Fibroblast of peridontal ligament (primary cell): ENCODE measurements at regions not wholly inside any gene's neighbourhood (a gene's known extent, or its start where the extent isn't known, plus 50 kb on each side); places are given as distances from the start of the nearest gene placed in this dataset.

Experiments
- DNase-seq: peaks from one replicate; pipeline ENCODE4 v3.0.0-alpha.2; 2010; ENCODE audit errors: extremely low read depth

DNA sequence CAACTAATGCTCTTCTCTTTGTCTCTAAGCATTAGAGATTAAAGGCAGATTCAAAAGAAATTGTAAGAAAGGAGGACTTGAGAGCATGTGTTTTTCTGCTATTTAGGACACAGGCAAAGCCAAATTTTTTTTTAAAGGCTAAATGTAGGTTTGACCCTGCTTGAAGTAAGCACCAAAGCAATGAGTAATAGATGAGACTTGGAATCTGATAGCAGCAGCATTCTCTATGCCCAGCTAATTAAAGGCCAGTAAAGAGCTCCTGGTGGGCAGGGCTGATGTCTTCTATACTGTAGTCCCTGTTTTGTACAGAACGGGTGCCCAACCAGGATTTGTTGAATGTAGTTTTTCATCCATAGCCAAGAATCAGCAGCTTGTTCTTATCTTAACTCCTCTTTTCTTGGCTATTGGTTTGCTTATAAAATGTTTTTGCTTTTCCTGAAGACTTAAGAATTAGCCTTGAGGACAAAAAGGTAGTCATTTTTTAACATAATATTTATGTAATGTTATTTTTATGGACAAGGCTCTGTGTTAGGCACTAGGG, 179.6 kb downstream of the LMO4 start:
- peak; percentile 26 for DNase-seq

DNA sequence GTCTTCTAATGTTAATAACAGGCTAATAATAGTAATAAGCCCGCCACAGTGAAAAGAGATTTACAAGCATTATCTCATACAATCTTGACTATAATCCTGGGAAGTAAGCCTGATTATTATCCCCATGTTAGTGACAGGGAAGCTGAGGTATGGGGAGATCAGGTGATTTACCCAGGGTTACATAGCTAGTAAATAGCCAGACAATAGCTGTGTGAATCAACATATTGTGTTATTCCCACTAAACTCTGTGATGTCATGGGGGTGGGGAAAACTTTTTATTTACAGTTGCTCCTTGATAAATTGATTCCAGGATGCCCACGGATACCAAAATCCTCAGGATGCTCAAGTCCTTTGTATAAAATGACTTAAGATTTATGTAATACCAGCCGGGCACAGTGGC, 181.9 kb downstream of the LMO4 start:
- DNase-seq: no peak

DNA sequence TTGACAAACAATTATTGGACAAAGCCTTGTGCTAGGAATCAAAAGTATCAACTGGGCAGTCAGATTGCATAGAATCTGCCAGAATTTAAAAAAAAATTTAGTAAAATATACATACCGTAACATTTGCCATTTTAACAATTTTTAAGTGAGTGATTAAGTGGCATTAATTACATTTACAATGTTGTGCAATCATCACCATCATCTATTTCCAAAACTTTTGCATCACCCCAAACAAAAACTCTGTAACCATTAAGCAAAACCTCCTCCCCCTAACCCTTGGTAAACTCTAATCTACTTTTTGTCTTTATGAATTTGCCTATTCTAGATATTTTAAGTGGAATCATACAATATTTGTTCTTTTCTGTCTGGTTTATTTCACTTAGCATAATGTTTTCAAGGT, 182.8 kb downstream of the LMO4 start:
- DNase-seq: no peak

DNA sequence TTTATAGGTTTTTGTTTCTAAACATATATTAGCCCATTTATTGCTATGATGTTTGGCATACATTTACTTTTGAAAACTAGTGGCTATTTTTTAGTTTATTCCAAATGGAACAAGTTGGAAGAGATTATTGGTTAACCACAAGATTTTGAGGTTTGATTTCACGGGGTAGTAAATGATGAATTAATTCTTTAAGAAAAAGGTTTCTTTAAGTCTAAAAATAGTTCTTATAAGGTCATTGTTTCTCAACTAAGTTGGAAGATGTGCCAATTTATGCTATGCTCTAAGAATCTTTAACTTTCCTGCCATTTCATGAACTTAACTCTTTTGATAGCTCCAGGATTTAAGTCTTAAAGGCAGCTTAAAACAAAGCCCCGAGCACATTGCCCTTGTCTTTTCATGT, 183.8 kb downstream of the LMO4 start:
- DNase-seq: peak; percentile 13

DNA sequence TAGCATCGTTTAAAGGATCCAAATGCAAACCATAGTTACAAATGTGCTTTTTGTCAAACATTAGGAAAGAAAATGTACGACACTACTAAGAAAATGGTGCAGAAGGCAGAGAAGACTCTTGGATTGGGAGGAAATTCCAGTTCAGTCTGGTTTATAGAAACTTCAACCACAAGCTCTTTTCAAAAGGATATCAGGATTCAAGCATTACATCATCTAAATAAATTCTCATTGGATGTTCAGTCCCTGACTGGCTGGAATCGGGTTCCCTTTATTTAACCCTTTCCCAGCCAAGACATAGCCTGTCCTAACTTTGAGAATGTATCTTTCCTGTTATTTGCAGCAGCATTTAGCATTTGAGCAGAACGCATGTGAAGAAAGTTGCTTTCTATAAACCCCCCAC, 184.6 kb downstream of the LMO4 start:
- DNase-seq: peak; percentile 37

DNA sequence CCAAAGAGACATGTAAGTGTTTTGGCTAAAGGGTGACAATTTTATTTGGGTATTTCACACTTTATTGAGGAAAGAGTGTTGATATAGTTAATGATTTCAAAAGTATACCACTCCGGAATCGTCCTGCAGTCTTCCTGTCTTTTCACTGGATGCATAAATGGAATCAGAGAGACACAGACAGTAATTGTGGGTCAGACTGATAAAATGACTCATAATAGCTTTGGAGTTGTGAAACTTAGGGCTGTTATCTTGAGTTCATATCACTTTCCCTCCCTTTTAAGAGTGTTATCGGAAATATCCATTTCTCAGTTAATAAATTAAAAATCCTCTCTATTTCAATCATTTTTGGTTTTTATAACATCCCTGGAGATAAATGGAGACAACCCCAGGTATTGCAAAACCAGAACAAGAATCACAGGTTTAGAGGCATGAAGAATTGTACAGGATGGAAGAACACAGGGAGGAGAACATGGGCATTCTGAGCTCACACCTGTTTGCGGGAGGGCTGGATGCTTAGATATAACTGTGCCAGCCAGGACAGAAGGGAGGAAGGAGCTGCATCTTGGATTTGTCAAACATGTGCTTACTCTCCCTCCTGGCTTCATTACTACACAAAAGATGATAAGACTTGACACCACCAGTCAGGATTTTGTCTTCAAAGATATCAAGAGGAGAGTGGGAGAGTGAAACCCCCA, 185.4 kb downstream of the LMO4 start:
- DNase-seq: no peak

DNA sequence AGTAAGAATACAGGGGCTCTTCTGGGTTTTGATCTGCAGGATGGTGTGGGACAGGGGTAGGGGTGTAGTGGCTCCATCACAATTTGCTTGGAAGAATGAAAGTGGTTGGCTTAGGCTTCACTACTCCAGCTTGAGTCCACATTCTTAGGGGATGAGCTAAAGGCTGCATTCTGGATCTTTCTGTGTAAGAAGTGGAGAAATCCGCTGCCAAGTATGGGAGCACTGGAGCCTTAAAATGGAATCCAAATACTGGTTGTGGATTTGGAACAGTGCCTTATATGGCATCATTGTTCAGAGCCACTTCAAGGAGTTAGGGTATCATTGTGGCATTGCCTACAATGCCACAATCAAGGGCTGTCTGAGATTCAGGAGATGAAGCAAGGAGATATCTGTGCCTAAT, 187.1 kb downstream of the LMO4 start:
- peak; percentile 51 for DNase-seq

DNA sequence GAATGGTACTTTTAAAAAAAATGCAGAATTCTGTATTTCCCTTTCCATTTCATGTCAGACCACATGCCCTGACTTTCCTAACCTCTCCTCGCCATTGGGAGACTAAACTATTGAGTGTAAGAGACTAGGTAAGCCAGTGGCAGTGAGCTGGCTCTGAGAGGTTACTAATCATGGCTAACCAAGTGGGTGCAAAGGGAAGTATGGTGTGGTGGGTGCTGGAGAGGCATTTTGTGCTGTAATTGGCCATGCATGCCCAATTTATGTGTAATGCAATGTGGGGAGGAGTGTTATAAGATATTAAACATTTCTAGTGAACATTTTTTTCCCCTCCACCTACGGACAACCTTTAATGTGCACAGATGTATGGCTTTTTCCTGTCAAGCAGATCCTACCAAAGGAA, 190.1 kb downstream of the LMO4 start:
- DNase-seq: no peak

DNA sequence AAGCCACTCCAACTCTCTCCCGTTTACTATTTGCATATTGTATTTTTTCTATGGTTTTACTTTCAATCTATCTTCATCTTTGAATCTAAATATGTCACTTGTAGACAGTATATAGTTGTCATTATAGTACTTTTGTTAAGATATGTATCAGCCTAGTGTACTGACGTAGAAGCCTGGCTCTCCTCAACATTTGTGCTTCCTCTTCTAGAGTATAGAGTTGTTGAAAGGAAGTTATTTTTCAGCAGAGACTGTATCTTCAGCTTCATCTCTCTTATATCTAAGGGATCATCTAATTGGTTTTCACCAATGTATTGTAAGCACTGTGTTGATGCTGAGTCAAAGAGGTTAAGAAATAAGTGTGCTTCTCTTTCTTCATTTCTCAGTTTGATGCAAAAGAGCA, 192.8 kb downstream of the LMO4 start:
- no peak for DNase-seq

DNA sequence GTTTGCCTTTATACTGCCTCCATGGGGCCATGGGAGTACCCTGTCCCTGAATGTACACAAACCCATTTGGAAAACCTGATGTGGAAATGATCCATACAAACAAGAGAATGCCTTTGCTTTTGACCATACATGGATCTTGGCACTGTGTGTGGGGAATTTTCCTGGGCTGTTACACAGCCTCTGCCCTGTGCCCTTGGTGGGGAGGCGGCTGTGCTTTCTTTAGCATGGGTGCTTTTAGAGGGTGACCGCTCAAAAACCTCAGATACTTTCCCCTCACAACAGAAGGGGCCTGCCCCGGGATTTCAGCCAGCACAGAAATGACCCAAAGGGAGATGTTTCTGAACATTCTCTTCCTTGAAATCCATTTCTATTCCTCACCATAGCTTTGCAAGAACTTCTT, 194.8 kb downstream of the LMO4 start:
- no peak for DNase-seq

DNA sequence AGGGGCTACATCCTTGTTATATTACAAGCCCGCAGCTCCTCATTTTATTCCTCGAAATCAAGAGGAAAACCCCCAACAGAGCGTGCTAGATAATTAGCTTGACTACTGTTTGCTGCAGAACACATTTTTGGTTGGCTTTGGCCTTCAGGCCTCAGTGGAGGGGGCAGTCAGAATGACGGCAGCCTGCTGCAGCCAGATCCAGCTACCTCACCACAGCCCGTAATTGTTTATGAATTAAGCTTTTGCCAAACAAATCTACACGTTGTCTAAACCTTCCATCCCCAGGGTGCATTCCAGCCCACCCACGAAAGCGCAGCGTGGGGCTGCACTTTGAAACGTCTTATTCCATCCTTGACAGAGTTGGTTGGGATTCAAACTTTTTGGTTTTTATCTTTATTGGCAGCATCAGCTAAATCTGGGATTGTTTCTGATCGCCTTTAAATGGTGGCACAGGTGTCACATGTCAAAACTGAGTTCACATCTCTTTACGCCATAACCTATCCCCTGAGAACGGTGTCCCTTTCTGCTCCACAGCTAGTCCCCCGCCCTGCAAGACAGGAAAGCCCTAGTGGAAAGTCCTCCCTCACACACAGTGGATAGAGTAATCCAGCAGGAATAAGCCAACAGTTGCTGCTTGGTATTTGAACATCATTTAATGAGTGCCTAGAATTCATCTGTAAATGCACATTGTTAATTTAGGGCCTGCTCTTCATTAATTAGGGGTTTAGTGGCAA, 195.5 kb downstream of the LMO4 start:
- no peak for DNase-seq

DNA sequence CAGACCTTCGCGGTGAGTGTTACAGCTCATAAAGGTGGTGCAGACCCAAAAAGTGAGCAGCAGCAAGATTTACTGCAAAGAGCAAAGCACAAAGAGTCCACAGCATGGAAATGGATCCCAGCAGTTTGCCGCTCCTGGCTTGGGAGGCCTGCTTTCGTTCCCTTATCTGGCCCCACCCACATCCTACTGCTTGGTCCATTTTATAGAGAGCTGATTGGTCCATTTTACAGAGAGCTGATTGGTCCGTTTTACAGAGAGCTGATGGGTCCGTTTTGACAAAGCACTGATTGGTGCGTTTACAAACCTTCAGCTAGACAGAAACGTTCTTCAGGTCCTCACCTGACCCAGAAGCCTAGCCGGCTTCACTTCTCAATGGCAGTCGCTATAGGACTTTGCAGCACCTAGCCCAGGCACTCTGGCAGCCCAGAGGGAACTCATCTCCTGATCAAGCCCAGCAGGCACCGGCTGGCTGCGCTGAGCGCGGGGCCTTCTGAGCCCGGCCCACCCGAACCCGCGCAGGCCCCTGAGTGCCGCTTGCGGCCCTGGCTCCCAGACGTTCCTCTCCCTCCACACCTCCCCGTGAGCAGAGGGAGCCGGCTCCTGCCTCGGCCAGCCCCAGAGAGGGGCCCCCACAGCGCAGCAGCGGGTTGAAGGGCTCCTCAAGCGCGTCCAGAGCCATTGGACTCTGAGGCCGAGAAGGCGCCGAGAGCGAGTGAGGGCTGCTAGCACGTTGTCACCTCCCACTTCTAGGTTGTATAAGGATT, 200.3 kb downstream of the LMO4 start:
- no peak for DNase-seq

DNA sequence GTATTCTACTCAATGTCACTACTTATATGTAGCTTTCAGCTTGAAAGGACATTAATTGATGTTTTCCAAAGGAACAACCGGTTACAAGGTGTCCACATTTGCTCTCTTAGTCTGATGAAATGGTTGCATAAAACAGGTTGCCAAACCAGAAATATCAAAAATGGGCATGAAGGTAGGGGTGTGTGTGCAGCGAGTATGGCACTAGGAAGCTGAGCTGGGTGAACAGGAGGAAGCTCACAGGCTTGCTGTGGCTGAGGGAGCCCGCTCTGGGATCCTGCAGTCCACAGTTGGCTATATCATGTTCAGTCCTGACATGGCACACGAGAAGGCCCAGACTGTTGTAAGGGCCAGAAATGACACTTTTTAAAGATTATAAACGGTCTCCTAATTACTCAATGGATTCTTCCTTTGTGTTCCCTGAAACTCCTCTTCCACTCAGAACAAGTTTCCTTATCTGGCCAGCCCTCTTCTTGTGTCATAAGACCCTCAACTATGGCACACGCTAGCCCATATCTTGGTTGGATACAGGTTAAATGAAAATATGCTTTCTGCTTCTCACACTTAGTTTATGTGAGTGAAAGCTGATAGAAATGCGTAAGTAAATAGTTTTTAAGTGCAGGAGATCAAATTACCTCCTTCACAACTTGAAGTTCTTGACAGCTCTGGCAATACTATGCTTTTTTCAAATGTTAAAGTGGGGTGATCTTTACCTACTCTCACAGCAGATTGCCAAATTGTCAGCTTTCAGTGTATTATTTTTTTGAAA, 201.5 kb downstream of the LMO4 start:
- DNase-seq: no peak

DNA sequence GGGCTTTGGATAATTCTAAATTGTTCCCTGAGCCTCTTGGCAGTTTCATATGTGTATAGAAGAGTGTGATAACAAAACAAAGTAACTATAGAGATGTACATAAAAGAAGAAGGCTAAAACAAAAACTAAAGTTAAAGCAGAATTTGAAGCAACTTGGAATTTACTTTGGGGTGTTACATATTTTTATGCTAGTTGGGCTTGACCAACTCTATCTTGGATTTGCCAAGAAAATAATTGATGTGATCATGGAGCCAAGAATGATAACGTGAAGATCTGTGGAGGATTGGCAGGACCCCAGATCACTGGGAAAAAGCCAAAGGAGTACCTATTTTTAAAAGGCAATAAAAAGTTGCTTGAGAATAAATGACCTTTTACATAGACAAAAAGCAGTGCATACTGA, 206.9 kb downstream of the LMO4 start:
- no peak for DNase-seq

DNA sequence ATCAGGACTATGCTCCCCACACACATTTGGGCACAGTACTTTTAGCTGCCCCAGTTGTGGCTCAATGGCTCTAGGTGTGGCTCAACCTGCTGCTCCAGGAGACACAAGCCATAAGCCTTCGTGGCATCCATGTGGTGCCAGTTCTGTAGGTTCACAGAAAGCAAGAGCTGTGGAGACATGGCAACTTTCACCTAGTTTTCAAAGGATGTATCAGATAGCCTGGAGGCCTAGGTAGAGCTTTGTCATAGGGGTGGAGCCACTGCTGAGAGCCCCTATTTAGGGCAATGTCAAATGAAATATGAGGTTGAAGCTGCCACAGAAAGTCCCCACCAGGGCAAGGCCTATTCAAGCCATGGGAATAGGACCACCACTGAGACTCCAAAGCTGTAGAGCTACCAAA, 210.5 kb downstream of the LMO4 start:
- DNase-seq: no peak

DNA sequence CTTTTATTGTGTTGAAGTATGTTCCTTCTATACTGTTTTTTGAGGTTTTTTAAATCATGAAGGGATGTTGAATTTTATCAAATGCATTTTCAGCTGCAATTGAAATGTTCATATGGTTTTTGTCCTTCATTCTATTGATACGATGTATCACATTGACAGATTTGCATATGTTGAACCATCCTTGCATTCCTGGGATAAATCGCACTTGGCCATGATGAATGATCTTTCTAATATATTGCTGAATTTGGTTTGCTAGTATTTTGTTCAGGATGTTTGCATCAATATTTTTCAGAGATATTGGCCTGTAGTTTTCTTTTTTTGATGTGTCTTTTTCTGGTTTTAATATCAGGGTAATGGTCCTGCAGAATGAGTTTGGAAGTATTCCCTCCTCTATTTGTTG, 214.0 kb downstream of the LMO4 start:
- no peak for DNase-seq

DNA sequence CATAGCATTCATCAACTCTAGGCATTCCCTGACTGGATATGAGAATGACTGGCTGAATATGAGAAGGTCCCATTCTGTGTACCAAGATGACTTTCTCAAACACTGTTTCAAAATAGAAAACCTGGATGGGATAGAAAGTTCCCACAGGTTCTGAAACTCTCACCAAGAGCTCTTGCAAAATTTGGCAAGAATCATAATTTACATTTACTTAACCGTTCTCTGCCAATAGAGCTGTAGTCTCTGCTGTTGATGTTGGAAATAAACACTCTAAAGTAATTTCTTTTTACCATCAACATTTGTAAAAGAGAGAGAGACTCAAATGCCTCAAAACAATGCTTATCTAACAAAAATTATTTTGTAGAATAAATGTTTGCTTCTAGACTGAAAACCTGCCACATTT, 221.1 kb downstream of the LMO4 start:
- DNase-seq: no peak

DNA sequence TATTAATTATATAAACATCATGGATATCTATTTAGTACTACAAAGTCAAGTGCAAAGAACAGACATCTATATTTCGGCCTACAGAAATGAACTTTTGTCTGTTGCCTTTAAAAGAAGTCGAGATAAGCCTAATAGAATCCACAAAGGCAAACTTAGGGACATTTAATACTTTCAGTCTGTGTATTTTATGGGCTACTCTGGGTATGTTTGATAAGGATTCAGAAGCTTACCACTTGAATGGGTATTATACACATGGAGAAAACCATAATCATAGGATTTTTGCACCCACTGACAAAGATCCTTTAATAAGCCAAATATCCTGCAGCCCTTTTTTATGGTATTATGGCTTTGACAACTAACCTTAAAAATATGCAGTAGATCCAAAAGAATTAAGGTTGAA, 224.8 kb downstream of the LMO4 start:
- no peak for DNase-seq

DNA sequence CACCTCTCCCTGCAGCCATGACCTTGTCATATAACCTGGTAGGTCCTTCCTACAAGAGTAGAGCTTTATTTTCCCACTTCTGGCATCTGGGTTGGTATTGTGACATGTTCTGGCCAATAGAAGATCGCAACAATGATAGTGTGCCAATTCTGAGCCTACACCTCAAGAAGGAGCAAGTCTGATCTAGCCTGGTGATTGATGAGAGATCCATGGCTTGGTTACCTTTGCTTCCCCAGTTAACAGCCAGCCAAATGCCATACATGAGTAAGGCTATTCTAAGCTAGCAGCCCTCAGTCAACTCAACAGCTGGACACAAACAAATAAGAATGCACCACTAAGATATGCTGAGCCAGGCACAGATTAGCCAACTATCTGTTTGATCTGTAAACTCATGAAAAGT, 226.7 kb downstream of the LMO4 start:
- no peak for DNase-seq

DNA sequence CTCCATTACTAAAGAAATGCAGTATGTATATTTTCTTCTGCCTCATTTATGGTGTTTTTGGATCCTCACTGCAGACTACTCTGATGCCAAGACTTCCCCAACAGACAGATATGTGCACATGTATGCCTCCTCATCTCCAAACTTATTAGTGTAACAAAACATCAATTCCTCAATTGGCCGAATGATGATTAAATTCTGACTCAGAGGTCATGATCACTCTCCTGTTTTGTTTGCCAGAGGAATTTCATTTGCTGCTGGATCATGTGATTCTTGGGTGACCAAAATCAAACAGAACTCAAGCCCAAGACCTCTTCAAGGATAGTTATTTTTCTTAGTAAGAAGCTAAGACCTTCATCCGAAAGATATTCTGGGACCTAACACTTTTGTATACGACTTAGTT, 227.6 kb downstream of the LMO4 start:
- no peak for DNase-seq

DNA sequence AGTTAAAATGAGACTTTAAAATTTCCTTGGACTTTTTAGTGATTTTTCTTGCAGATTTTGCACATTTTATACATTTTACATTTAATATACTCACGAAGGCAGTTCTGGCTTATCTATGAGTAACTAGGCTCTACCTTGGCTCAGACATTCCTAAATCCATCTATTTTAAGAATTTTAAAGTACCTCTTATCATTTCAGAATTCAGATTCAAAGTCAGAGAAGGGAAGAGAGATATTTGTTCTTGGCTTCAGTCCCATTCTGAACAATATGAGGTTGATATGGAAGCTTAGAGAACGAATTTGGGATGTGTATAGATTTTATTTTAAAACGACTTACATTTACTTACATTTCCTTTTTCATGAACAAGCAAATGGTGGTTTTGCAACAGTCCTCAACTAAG, 230.2 kb downstream of the LMO4 start:
- DNase-seq: no peak

DNA sequence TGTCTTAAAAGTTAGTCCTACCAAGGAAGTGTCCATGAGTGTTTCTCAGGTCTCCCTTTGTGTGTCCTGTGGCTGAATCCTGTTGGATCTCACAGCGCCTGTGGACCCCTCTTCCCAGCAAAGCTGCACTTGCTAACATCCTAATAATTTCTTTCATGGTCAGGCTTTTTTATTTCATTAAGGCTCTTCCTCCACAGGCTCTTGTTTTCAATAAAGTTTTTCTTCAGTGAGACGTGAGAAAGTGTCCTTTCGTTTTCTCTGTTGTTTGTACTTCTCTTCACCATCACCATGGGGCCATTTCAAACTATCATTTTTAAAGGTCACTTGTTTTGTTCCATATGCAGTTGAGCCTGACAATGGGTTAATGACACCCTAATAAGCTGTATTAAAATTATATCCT, 231.5 kb downstream of the LMO4 start:
- no peak for DNase-seq
